Stomach (tissue), 8 donors: ENCODE measurements at regions not wholly inside any gene's neighbourhood (a gene's known extent, or its start where the extent isn't known, plus 50 kb on each side); places are given as distances from the start of the nearest gene placed in this dataset.
"Not testable (repeated sequence)": the region's sequence is repeated elsewhere in the genome, so short reads cannot be mapped to it uniquely, and the experiment has no call there.

Experiments
- DNase-seq, 2 donors: peaks; one replicate each; pipeline versions ENCODE4 v3.0.0 to v3.0.0-alpha.2; 2013 to 2019
- H3K27ac ChIP-seq, 5 donors: fragments of 200-600 bp in 4 of 5; sonication (generic) in 4 of 5; one replicate each; pipeline ENCODE4 v1.5.1; 2013 to 2019; ENCODE audit warnings: mild to moderate bottlenecking in 1 of 5, moderate library complexity in 1 of 5
- H3K27me3 ChIP-seq, 3 donors: fragments of 200-600 bp; sonication (generic); one replicate each; pipeline ENCODE4 v1.5.1; 2017 to 2019; ENCODE audit warnings: mixed run types in 1 of 3
- H3K36me3 ChIP-seq, 4 donors: fragments of 200-600 bp; sonication (generic); 1 replicate in 3 of 4; 2 replicates in 1 of 4; pipeline ENCODE4 v1.5.1; 2016 to 2019
- H3K4me1 ChIP-seq, 4 donors: fragments of 200-600 bp; sonication (generic); one replicate each; pipeline ENCODE4 v1.5.1; 2016 to 2019
- H3K4me3 ChIP-seq, 4 donors: fragments of 200-600 bp; sonication (generic) in 3 of 4; one replicate each; pipeline ENCODE4 v1.5.1; 2016 to 2019; ENCODE audit warnings: mild to moderate bottlenecking in 1 of 4
- H3K9me3 ChIP-seq, 4 donors: fragments of 200-600 bp; sonication (generic); one replicate each; pipeline ENCODE4 v1.5.1; 2016 to 2019
- EP300 ChIP-seq: sonication (generic); formaldehyde crosslinking; IDR thresholded peaks from one replicate; pipeline ENCODE4 v1.6.1; 2017; ENCODE audit warnings: antibody characterized with exemption
- POLR2A ChIP-seq, 4 donors: fragments of 450-650 bp; IDR thresholded peaks; one replicate each; pipeline ENCODE4 v1.6.1; 2016; ENCODE audit warnings: antibody characterized with exemption in 4 of 4, control low read depth in 2 of 4, mild to moderate bottlenecking in 1 of 4, moderate library complexity in 1 of 4
- POLR2AphosphoS5 ChIP-seq, 3 donors: sonication (generic); formaldehyde crosslinking; IDR thresholded peaks; one replicate each; pipeline ENCODE4 v1.6.1; 2016; ENCODE audit warnings: antibody characterized with exemption in 3 of 3
- WGBS, 5 donors: extraction: QIAGEN DNeasy Blood & Tissue Kit in 3 of 5; methylation state at CpG; one replicate each; pipeline versions ENCODE4 v1.1.5 to v1.1.7; 2013 to 2018; 5-methylcytosine and 5-hydroxymethylcytosine counted together
- intact Hi-C: fragments of 100-400 bp; cut with DNase I; formaldehyde crosslinking; loops from one replicate; pipeline ENCODE4 v1.15.1; 2023; ENCODE audit warnings: low total_unique reads
- TF ChIP-seq, protein P1 (sequence below), 7 experiments: fragments of 450-650 bp in 4 of 7; fragments of 200-600 bp in 3 of 7; sonication (generic) in 3 of 7; IDR thresholded peaks; one replicate each; pipeline ENCODE4 v1.5.1; 2016 to 2019; ENCODE audit warnings: antibody characterized with exemption in 7 of 7, control low read depth in 2 of 7, mild to moderate bottlenecking in 1 of 7
- donor health status: healthy with polysubstance abuse.
- donor health status: Bipolar disorder and iron deficiency.
- donor health status: healthy.

DNA sequence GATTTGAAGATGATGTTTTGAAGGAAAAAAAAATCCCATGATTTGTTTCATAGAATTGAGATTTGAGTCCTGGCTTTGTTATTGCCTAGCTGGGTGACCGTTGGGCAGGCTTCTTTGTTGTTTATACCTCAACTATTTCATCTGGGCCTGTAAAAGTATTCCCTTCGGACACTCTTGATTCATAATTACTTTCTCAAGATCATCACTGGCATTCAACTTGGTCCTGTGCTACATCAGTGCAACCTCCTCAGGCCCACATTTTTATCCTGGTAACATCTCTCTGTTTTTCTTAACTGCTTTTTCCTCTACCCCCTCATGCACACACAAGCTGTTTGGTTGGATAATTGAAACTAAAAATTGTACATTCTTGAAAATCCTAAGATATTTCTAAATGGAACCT lies 67.5 kb upstream of the P3H2 start:
- no peaks in the 10 kb centered on the region for H3K36me3 ChIP-seq
- TF ChIP-seq POLR2A (IDR thresholded peaks at IDR 0.05) (no peak), POLR2AphosphoS5 (IDR thresholded peaks at IDR 0.05) (no peak), EP300 (no peak)
- TF ChIP-seq, protein P1, sequence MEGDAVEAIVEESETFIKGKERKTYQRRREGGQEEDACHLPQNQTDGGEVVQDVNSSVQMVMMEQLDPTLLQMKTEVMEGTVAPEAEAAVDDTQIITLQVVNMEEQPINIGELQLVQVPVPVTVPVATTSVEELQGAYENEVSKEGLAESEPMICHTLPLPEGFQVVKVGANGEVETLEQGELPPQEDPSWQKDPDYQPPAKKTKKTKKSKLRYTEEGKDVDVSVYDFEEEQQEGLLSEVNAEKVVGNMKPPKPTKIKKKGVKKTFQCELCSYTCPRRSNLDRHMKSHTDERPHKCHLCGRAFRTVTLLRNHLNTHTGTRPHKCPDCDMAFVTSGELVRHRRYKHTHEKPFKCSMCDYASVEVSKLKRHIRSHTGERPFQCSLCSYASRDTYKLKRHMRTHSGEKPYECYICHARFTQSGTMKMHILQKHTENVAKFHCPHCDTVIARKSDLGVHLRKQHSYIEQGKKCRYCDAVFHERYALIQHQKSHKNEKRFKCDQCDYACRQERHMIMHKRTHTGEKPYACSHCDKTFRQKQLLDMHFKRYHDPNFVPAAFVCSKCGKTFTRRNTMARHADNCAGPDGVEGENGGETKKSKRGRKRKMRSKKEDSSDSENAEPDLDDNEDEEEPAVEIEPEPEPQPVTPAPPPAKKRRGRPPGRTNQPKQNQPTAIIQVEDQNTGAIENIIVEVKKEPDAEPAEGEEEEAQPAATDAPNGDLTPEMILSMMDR (IDR thresholded peaks at IDR 0.05): no peak
- no peaks in the 10 kb centered on the region for H3K9me3 ChIP-seq
- intact Hi-C loops: no loop called here
- no peak for DNase-seq
- H3K27ac ChIP-seq: no peak overlapping the region
- H3K27me3 ChIP-seq: no peaks in the 10 kb centered on the region
- no peak overlapping the region for H3K4me3 ChIP-seq
- WGBS, 5 donors: 76 to 88% (median 80%) methylated on average over 2 of the region's 2 CpGs
- no peaks in the 10 kb centered on the region for H3K4me1 ChIP-seq

DNA sequence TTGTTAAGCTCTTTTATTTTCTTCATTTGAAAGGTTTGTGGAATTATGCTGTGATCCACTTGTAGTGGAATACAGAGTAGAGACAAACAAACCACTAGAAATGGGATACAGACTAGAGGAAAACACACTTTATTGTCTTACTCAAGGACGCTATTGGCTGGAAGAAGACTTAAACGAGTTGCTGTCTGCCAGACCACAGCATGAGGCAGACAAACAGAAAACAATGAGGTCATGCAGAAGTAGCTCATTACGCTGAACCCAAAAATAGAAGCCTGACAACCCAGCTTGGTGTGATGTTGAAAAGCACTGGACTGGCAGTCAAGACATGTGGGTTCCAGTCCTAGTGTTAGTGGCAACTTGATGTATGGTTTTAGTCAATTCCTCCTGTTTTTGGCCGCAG lies 62.4 kb upstream of the P3H2 start:
- peak in 1 of 2 donors; percentile 49 for DNase-seq
- no peaks in the 10 kb centered on the region for H3K9me3 ChIP-seq
- H3K4me1 ChIP-seq: no peaks in the 10 kb centered on the region
- no peak for TF ChIP-seq EP300
- 47 to 62% (median 53%) methylated on average over 4 of the region's 4 CpGs for WGBS, 5 donors
- H3K4me3 ChIP-seq: no peak overlapping the region
- H3K36me3 ChIP-seq: no peaks in the 10 kb centered on the region
- no peak overlapping the region for H3K27ac ChIP-seq
- H3K27me3 ChIP-seq: no peaks in the 10 kb centered on the region
- intact Hi-C loops: no loop called here

DNA sequence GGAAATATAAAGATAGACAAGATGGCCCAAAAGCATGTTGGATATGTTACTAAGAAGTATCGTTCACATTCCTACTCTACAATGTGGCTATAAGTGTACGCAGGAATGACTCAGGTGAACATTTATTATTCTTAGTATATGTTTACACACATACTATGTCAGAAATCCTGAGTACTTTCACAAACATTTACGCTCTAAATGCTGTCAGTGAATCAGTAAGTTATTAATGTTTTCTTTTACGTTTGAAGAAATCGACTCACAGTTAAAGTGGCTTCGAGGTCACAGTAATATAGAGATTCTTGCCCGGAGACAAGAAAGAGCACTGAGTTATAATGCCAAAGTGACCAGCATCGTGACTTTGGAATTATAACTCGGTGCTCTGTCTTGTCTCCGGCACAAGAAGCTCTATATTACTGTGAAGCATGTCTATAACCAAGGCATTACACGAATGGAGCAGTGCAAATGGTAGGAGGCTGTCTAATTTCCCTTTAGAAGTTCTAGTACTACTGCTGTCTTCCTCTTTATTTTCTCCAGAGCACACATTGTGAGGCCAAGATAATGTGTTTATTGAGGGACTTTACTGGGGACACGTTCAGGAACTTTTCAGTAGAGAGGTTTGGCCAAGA lies 61.8 kb upstream of the P3H2 start:
- Histone ChIP-seq H3K9me3 (no peaks in the 10 kb centered on the region), H3K27me3 (no peaks in the 10 kb centered on the region), H3K4me3 (no peak overlapping the region), H3K27ac (no peak overlapping the region), H3K4me1 (no peaks in the 10 kb centered on the region), H3K36me3 (no peaks in the 10 kb centered on the region)
- TF ChIP-seq EP300 (no peak), POLR2AphosphoS5 (IDR thresholded peaks at IDR 0.05) (no peak), POLR2A (IDR thresholded peaks at IDR 0.05) (no peak)
- TF ChIP-seq, protein P1 (IDR thresholded peaks at IDR 0.05): no peak
- intact Hi-C loops: no loop called here
- no peak for DNase-seq
- WGBS, 5 donors: 81 to 89% (median 86%) methylated on average over 12 of the region's 12 CpGs

DNA sequence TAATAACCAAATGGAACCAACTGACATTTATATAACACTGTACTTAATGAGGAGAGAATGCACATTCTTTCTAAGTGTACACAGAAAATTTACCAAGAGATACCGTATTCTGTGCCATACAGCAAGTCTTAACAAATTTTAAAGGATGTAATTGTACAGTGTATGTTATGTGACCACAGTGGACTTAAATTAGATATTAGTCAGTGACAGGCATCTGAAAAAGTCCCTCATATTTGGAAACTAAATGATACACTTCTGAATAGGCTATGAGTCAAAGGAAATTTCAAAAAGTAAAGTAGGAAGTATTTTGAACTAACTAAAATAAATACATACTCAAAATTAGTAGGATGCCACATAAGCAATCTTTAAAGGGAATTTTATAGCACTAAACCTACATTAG lies 59.6 kb upstream of the P3H2 start:
- H3K27ac ChIP-seq: no peak overlapping the region
- no peaks in the 10 kb centered on the region for H3K9me3 ChIP-seq
- intact Hi-C loops: no loop called here
- H3K4me3 ChIP-seq: no peak overlapping the region
- DNase-seq: no peak
- H3K4me1 ChIP-seq: no peaks in the 10 kb centered on the region
- no peaks in the 10 kb centered on the region for H3K36me3 ChIP-seq
- no peaks in the 10 kb centered on the region for H3K27me3 ChIP-seq
- 73 to 85% (median 82%) methylated on average over 1 of the region's 1 CpG for WGBS, 5 donors
- TF ChIP-seq, protein P1 (IDR thresholded peaks at IDR 0.05): no peak
- TF ChIP-seq EP300 (no peak), POLR2AphosphoS5 (IDR thresholded peaks at IDR 0.05) (no peak), POLR2A (IDR thresholded peaks at IDR 0.05) (no peak)

DNA sequence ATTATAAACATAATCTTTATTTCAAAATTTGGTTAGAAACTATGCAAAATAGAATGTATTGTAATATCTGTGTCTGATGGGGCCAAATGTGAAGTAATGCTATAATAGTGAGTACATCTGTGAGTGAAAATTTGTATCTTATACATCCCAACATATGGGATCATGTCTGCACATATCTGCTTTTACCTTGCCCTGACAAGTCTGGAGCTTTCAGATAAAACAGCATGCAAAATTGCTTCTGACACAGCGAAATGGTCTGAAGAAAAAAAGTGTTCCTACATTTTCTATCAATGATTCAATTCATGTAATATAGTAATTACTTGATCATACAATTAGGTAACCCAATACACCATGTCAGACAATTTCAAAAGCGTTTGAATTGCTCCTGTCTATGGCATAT lies 58.1 kb upstream of the P3H2 start:
- H3K9me3 ChIP-seq: no peaks in the 10 kb centered on the region
- TF ChIP-seq EP300 (no peak), POLR2AphosphoS5 (IDR thresholded peaks at IDR 0.05) (no peak), POLR2A (IDR thresholded peaks at IDR 0.05) (no peak)
- TF ChIP-seq, protein P1 (IDR thresholded peaks at IDR 0.05): no peak
- no peaks in the 10 kb centered on the region for H3K36me3 ChIP-seq
- intact Hi-C loops: no loop called here
- no peak overlapping the region for H3K27ac ChIP-seq
- H3K4me1 ChIP-seq: no peaks in the 10 kb centered on the region
- DNase-seq: no peak
- 76 to 89% (median 81%) methylated on average over 2 of the region's 2 CpGs for WGBS, 5 donors
- H3K4me3 ChIP-seq: no peak overlapping the region
- no peaks in the 10 kb centered on the region for H3K27me3 ChIP-seq

DNA sequence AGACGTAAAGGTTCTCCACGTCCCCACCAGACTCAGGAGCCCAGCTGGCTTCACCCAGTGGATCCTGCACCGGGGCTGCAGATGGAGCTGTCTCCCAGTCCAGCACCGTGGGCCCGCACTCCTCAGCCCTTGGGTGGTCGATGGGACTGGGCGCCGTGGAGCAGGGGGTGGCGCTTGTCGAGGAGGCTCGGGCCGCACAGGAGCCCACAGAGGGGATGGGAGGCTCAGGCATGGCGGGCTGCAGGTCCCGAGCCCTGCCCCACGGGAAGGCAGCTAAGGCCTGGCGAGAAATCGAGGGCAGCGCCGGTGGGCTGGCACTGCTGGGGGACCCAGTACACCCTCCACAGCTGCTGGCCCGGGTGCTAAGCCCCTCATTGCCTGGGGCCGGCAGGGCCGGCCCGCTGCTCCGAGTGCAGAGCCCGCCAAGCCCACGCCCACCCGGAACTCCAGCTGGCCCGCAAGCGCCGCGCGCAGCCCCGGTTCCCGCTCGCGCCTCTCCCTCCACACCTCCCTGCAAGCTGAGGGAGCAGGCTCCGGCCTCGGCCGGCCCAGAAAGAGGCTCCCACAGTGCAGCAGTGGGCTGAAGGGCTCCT lies 56.3 kb upstream of the P3H2 start:
- H3K27me3 ChIP-seq, H3K36me3 ChIP-seq, DNase-seq, H3K4me1 ChIP-seq, H3K27ac ChIP-seq, H3K9me3 ChIP-seq, intact Hi-C loops, H3K4me3 ChIP-seq: not testable (repeated sequence)
- WGBS, 5 donors: 95 to 98% (median 97%) methylated on average over 13 to 38 of the region's 39 CpGs

DNA sequence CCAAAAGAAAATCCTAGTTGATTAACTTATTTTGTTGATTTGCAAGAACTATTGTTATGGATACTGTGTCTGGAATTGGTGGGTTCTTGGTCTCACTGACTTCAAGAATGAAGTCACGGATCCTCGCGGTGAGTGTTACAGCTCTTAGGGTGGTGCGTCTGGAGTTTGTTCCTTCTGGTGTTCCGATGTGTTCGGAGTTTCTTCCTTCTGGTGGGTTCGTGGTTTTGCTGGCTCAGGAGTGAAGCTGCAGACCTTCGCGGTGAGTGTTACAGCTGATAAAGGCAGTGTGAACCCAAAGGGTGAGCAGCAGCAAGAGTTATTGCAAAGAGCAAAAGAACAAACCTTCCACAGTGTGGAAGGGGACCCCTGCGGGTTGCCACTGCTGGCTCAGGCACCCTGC lies 55.4 kb upstream of the P3H2 start:
- DNase-seq: not testable (repeated sequence)

More for the DNA sequence above, 55.4 kb upstream of the P3H2 start:
- H3K9me3 ChIP-seq, intact Hi-C loops, H3K27me3 ChIP-seq, H3K36me3 ChIP-seq, H3K4me3 ChIP-seq, H3K27ac ChIP-seq, H3K4me1 ChIP-seq: not testable (repeated sequence)
- 75 to 87% (median 81%) methylated on average over 10 of the region's 10 CpGs for WGBS, 5 donors
